Left cardiac atrium (tissue), 4 donors: ENCODE measurements at regions not wholly inside any gene's neighbourhood (a gene's known extent, or its start where the extent isn't known, plus 50 kb on each side); places are given as distances from the start of the nearest gene placed in this dataset.

Source experiments
- ATAC-seq, 2 donors: fragments of 200-7000 bp; cut with Tn5 transposase; one replicate each; pipeline ENCODE4 v1.9.1; 2020; ENCODE audit warnings: mild to moderate bottlenecking in 2 of 2, moderate library complexity in 2 of 2
- DNase-seq: peaks from one replicate; pipeline ENCODE4 v3.0.0-alpha.2; 2020
- intact Hi-C, 2 donors: fragments of 100-400 bp; cut with DNase I; formaldehyde crosslinking; loops; one replicate each; pipeline versions ENCODE4 v1.14.1 to v1.15.1; 2022 to 2023
- donor health status: DM: no; HTN: yes; CAD: no.
- donor health status: DM: no; HTN: yes; CAD: no; lungs with severe emphysema.
- donor health status: DM: yes; HTN: yes; CAD: no.
- donor health status: Dilated cardiomyopathy.

DNA sequence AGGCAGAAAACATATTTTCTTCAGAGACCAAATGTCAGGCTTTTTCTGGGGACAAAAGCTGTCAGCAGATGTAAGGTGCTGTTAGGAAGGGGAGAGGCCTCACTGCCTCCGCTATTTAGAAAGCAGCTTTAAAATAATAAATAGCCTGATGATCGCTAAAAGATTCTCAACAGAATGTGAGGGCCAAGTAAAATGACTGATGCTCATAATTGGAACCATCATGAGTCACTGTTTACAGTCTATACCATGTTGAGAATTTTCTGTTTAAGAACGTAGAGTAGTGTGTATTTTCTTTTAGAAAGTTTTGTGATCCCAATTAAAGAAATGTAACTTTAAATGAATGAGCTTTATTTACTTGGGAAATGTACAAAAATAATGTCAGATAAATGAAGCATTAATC, 220.0 kb downstream of the CLIC5 start:
- DNase-seq = no peak
- intact Hi-C loops = no loop called here
- ATAC-seq = no peak

DNA sequence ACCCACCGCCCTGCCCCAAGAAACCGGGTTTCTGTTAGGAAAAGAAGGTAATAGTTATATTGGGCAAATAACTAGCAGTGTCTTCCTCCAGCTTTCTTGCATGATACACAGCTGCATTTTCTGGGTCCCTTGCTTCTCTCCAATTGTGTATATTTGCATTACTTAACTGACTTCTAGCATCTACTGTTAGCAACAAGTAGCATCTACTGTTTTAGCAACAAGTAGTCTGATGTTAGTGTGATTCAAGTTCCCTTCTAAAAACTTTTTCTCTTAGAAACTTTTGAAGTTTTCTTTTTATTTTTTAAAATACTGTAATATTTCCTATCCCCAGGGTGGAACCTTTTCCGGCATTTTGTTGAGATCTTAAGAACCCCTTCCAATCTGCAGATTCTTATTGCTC, 221.2 kb downstream of the CLIC5 start:
- no peak for ATAC-seq
- no peak for DNase-seq
- intact Hi-C loops = no loop called here

GRCh38 chr6:45791211-45792168, 224.2 kb downstream of the CLIC5 start:
- ATAC-seq (no peak), DNase-seq (no peak)
- intact Hi-C loops = no loop called here

- DNase-seq = no peak
- ATAC-seq = no peak
- intact Hi-C loops = no loop called here
Observed at GRCh38 chr6:45789238-45789637, 226.4 kb downstream of the CLIC5 start.

DNA sequence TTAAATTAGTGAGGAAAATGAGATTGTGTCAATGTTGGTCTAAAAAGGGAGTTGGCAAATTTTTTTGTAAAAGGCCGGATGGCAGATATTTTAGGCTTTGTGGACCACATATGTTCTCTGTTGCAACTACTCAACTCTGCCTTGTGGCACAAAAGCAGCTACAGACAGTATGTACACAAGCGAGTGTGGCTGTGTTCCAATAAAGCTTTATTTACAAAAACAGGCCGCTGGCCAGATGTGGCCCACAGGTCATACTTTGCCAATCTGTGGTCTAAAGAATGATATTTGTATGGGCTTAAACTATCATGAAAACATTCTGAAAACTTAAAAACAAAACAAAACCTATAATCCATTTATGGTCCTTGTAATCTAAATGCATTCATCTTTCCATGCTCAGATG, 228.3 kb downstream of the CLIC5 start:
- intact Hi-C loops = no loop called here
- ATAC-seq (no peak), DNase-seq (no peak)

DNA sequence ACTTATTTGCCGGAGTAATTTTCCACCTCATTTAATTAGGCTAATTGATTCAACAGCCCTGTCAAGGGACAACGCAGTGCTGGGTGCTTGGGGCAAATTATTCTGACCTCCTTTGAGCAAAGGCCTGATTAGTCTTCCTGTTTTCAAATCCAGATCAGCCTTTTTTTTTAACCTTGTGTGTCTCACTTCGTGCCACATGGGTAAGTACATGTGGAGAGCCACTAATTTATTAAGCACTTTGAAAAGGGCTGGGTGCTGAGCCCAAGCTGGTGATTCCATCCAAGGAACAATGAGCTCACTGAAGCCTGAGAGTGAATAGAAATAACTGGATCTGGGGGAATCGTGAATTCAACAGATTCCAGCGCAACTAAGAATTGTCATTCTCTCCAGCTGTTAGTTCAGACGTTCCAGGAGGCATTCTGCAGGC, 229.3 kb downstream of the CLIC5 start:
- intact Hi-C loops = no loop called here
- DNase-seq = no peak

GRCh38 chr6:45784250-45784649, 231.4 kb downstream of the CLIC5 start:
- no peak for ATAC-seq
- no peak for DNase-seq
- intact Hi-C loops = no loop called here

More for the DNA sequence above, 229.3 kb downstream of the CLIC5 start:
- ATAC-seq = no peak

GRCh38 chr6:45783716-45784115, 231.9 kb downstream of the CLIC5 start:
- intact Hi-C loops = no loop called here
- DNase-seq (no peak), ATAC-seq (no peak)

DNA sequence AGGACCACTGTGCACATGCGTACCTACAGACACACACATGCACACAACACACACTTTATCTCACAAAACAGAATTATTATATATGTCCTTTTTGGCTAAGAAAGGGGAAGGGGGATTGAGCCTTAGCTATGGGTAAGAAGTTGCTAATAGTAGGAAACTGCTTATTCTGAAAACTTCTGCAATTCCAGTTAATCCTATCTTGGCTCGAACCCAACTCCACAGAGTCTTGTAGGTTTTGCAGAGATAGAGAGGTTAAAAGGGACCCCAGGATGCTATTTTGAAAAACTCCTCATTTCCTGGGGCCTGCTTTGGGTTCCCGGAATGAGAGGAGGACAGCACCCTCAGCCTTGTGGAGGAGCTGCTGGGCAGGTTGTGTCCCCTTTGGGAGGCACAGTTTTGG, 233.8 kb downstream of the CLIC5 start:
- ATAC-seq = no peak
- DNase-seq = no peak
- intact Hi-C loops = no loop called here

DNA sequence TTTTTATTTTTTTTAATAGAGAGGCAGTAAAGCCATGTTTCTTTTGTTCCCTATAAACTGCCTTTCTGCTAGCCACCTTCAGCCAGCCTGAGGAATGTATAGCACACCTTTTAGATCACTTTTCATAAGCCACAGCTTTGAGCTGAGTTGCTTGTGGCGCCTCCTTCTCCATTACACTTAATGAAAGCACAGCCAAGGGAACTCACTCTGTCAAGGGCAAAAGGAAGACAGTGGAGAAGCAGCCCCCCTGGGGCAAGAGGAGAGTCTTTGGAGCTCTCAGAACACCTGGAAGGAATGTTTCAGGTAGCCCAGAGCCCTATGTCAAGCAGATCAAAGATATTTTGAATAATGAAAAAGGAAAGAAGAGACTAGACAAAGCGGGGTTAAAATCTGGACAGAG, 235.1 kb downstream of the CLIC5 start:
- intact Hi-C loops = no loop called here
- ATAC-seq (no peak), DNase-seq (no peak)

DNA sequence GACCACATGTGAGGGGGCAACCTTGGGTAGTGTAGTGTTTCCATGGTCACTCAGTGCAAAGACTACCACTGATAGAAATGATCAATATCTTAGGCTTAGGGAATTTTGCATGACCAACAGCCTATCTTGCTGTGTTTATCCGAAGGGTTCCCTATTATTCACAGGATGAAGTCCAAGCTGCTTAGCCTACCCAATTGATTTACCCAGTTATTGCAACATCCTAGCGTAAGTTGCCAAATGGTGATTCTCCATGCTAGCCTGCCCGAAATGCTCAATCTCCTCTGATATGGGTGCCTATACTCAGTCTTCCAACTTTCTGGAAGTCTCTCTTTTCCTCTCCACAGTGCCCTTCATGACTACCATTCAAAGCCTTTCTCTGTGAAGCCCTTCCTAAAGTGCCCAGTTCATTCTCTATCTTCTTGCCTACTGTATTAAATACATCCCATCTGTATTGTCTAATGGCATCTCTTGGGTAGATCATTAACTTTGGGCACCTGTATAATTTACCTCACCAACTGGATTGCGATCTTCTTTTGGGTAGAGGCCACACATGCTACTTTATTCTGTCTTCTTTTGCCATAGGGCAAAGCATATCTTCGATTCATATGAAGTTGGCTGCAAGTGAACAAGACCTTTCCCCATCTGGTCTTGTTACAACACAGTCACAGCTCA, 240.5 kb downstream of the CLIC5 start:
- DNase-seq (no peak), ATAC-seq (no peak)
- intact Hi-C loops = no loop called here

GRCh38 chr6:45773906-45774305, 241.8 kb downstream of the CLIC5 start:
- ATAC-seq (no peak), DNase-seq (no peak)
- intact Hi-C loops = no loop called here

DNA sequence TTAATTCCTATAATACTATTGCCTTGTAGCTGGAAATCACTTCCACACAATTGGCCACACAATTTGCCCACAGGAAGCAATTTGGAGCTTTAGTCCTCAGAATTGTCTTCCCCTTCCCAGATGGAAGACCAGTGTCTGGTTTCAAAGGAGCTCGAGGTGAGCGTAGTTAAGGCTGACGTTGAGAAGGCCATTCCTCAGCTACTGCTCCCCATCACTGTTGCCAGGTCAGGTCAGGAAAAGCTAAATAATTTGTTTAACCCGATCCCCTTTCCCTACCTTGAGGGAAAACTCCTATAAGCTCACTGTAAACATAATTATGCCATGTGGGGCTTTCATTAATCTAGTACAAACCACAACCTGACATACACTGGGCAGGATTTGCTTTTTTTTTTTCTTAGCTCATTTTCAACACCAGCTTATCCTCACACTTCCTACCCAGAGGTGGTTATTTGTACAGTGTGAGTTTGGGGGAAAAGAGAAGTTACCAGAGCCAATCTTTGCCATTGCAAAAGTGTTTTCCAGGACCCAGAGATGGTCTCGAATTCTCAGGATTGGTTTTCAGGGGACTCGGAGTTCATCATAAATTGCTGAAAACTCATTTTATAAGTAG, 242.7 kb downstream of the CLIC5 start:
- intact Hi-C loops = no loop called here
- no peak for ATAC-seq

DNA sequence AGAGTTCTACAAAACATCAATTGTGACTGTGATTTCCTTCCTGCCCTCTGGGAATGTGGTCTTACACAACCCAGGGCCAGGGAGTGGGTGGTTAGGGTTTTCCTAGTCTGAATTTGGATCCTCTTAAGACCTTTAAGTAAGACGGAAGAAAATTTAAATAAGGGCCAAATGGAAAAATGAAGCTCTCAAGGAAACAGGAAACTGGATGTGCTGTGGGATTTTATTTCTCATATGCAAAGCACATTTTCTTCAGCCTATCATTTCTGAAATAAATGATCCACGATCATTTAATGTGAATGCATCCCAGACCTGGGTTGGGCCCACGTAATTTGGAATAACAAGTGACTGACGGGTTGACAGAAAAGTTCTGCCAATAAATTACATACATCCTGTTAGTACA, 243.6 kb downstream of the CLIC5 start:
- DNase-seq (no peak), ATAC-seq (no peak)
- intact Hi-C loops = no loop called here

More for the DNA sequence above, 242.7 kb downstream of the CLIC5 start:
- no peak for DNase-seq

GRCh38 chr6:45763281-45763680, 252.4 kb downstream of the CLIC5 start:
- no peak for ATAC-seq
- no peak for DNase-seq
- intact Hi-C loops = no loop called here

DNA sequence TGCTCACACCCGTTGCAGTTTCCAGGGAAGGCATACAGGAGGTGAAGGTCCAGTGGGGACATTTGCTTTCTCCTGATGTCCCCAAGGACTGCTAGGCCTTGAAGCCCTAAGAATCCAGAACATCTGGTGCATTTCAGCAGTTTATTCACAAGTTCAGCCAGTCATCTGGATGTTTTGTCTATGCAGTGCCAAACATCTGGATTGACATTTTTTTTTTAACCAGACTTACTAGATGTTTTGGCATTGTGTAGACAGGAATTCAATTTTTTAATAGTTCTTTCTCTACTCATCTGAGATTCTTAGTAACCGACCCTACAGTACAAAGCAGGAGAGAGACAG, 256.2 kb downstream of the CLIC5 start:
- ATAC-seq (no peak), DNase-seq (no peak)
- intact Hi-C loops = no loop called here

DNA sequence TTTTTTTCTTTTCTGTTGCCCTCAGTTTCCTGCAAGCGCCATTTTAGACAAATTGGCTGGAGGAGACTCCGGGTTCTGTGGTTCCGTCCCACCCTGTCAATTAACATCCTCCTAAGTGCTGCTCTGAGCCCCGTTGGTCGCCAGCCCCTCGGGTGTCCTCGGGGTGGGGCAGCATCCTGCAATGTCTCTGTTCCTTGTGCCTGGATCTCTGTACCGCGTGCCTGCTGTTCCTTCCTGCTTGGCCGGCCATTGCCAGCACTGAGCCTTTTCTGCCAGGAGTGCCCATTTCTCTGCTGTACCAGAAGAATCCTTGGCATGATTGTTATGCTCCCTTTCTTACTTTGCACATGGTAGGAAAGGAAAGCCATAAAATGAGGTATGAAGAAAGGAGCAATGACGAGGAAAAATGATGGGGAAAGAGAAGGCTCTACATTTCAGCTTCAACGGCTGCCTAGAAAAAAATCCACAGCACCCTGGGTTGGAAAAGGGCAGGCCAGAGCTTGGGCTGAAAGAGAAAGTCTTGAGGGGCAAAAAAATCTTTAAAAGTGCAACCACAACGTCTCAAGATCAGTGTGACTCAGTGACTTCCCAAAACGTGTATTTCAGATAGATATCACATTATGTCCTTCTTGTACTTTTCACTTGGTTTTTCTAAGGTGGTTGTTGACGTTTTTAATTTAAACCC, 256.7 kb downstream of the CLIC5 start:
- DNase-seq = no peak
- no peak for ATAC-seq
- intact Hi-C loops = no loop called here

- DNase-seq (no peak), ATAC-seq (peak in 1 of 2 donors; percentile 34)
- intact Hi-C loops = no loop called here
Observed at GRCh38 chr6:45757443-45758130, 258.1 kb downstream of the CLIC5 start.

DNA sequence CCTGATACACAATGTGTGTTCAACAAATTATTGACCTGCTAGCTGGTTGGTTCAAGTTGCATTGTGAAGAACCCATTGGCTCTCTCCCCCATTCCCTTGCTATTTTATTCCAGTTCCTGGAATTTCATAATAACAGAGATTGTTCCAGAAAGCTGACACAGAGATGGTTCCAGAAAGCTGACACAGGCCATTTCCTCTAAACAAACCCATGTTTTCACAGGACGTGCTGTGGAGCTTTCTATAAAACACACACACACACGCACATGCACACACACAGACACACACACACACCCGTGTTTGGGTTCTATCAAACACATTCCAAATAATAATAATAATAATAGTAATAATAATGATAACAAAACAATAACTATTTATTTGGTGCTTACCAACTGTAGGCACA, 259.1 kb downstream of the CLIC5 start:
- peak in 1 of 2 donors; percentile 44 for ATAC-seq
- DNase-seq = no peak
- intact Hi-C loops = no loop called here
